Endothelial cell of umbilical vein (primary cell): ENCODE measurements at regions not wholly inside any gene's neighbourhood (a gene's known extent, or its start where the extent isn't known, plus 50 kb on each side); places are given as distances from the start of the nearest gene placed in this dataset.

Experiments used
- BruUV-seq: library from RNA; stranded (reverse); fragments of 400-500 nt; replicated peaks from 2 replicates; lab custom pipeline; 2021; lab: Mats Ljungman, UMichigan
- CTCF ChIA-PET: fragments of 300-600, 350-600 bp; sonication (Branson Sonifier 250); formaldehyde crosslinking; loops from one replicate; lab custom pipeline; 2021; ENCODE audit warnings: antibody characterized with exemption, inconsistent platforms; lab: Charles Lee
- POLR2A ChIA-PET: fragments of 300-600, 350-600 bp; sonication (Branson Sonifier 250); formaldehyde crosslinking; loops from one replicate; lab custom pipeline; 2021; ENCODE audit warnings: antibody characterized with exemption, inconsistent platforms; lab: Charles Lee
- DNase-seq: peaks from one replicate; pipeline ENCODE4 v3.0.0-alpha.2; 2011; ENCODE audit warnings: low read depth, low spot score
- FAIRE-seq: peaks from 2 replicates; lab custom pipeline; 2011; peaks lifted over from hg19 to GRCh38; lab: Jason Lieb, UNC
- H2AFZ ChIP-seq: 2 replicates; pipeline ENCODE4 v1.6.0; 2012; ENCODE audit warnings: low read depth, low read length, control low read depth, inconsistent platforms
- H3K27ac ChIP-seq: 2 replicates; pipeline ENCODE4 v1.5.1; 2011; ENCODE audit warnings: low read depth, mild to moderate bottlenecking, control low read depth, low read length, moderate library complexity; ENCODE audit not compliant: insufficient read depth
- H3K27me3 ChIP-seq, 2 experiments: 2 replicates each; pipeline versions ENCODE4 v1.6.0 to v1.6.1; 2011; ENCODE audit warnings: low read length in 2 of 2, mixed read lengths in 1 of 2; ENCODE audit not compliant: control insufficient read depth in 2 of 2, insufficient read depth in 2 of 2
- H3K36me3 ChIP-seq, 2 experiments: 2 replicates in 1 of 2; 3 replicates in 1 of 2; pipeline ENCODE4 v1.5.1; 2011; ENCODE audit warnings: low read length in 2 of 2, mild to moderate bottlenecking in 1 of 2, moderate library complexity in 1 of 2; ENCODE audit not compliant: control insufficient read depth in 2 of 2, insufficient read depth in 2 of 2; ENCODE audit errors: extremely low read depth in 1 of 2
- H3K4me1 ChIP-seq: 3 replicates; pipeline ENCODE4 v1.5.1; 2011; ENCODE audit warnings: mild to moderate bottlenecking, low read length; ENCODE audit not compliant: control insufficient read depth, insufficient read depth; ENCODE audit errors: extremely low read depth
- H3K4me2 ChIP-seq: 2 replicates; pipeline ENCODE4 v1.6.1; 2011; ENCODE audit warnings: low read length, control low read depth, mixed read lengths; ENCODE audit not compliant: insufficient read depth
- H3K4me3 ChIP-seq, 3 experiments: fragments of 200-600 bp in 1 of 3; sonication (generic), shearing (Covaris generic) in 1 of 3; replicated peaks in 1 of 3; 2 replicates each; pipeline ENCODE4 v1.5.1; 2011 to 2016; ENCODE audit warnings: control low read depth in 3 of 3, low read length in 3 of 3, mild to moderate bottlenecking in 2 of 3, inconsistent platforms in 1 of 3, low read depth in 1 of 3, moderate library complexity in 1 of 3; ENCODE audit not compliant: insufficient read depth in 1 of 3
- H3K79me2 ChIP-seq: 2 replicates; pipeline ENCODE4 v1.6.0; 2012; ENCODE audit warnings: low read length, inconsistent platforms; ENCODE audit not compliant: control insufficient read depth, insufficient read depth
- H3K9ac ChIP-seq: replicated peaks from 2 replicates; pipeline ENCODE3; 2011; ENCODE audit warnings: low read length, control low read depth; ENCODE audit not compliant: insufficient read depth; ENCODE audit errors: extremely low read depth
- H3K9me1 ChIP-seq: replicated peaks from 3 replicates; pipeline ENCODE4 v1.6.0; 2011; ENCODE audit warnings: mild to moderate bottlenecking, low read length; ENCODE audit not compliant: control insufficient read depth, insufficient read depth; ENCODE audit errors: extremely low read depth
- H3K9me3 ChIP-seq: replicated peaks from 2 replicates; pipeline ENCODE4 v1.5.1; 2012; ENCODE audit warnings: low read length, inconsistent platforms; ENCODE audit not compliant: control insufficient read depth, insufficient read depth
- H4K20me1 ChIP-seq: replicated peaks from 2 replicates; pipeline ENCODE3; 2011; ENCODE audit warnings: mild to moderate bottlenecking, low read length; ENCODE audit not compliant: control insufficient read depth, insufficient read depth; ENCODE audit errors: extremely low read depth
- EZH2 ChIP-seq: IDR thresholded peaks from 2 replicates; pipeline ENCODE4 v1.6.1; 2012; ENCODE audit warnings: borderline replicate concordance, low read depth, mild to moderate bottlenecking, moderate library complexity, low read length, inconsistent platforms; ENCODE audit not compliant: severe bottlenecking
- FOS ChIP-seq: IDR thresholded peaks from 2 replicates; pipeline ENCODE4 v1.6.1; 2011; ENCODE audit warnings: mild to moderate bottlenecking, low read length, moderate library complexity, borderline replicate concordance; ENCODE audit not compliant: insufficient read depth
- GATA2 ChIP-seq: IDR thresholded peaks from 2 replicates; pipeline ENCODE4 v1.7.0; 2011; ENCODE audit warnings: low read depth, mild to moderate bottlenecking, moderate library complexity, mixed read lengths, low read length; ENCODE audit not compliant: insufficient read length, insufficient read depth
- JUN ChIP-seq: IDR thresholded peaks from 2 replicates; pipeline ENCODE4 v1.6.1; 2011; ENCODE audit warnings: borderline replicate concordance, low read depth; ENCODE audit not compliant: insufficient read length, insufficient read depth
- MYC ChIP-seq: IDR thresholded peaks from one replicate; pipeline ENCODE4 v1.6.1; 2011; ENCODE audit warnings: mild to moderate bottlenecking, low read depth, low read length
- POLR2A ChIP-seq: IDR thresholded peaks from 2 replicates; pipeline ENCODE4 v1.6.1; 2012; ENCODE audit warnings: low read depth, mild to moderate bottlenecking, control low read depth, low read length
- POLR2AphosphoS5 ChIP-seq: IDR thresholded peaks from 2 replicates; pipeline ENCODE4 v1.6.1; 2012; ENCODE audit warnings: low read depth, mild to moderate bottlenecking, control low read depth, low read length, moderate library complexity; ENCODE audit not compliant: insufficient read depth
- dilution Hi-C: fragments of 300-500 bp; cut with MboI; formaldehyde crosslinking; loops from one replicate; pipeline ENCODE4 v1.15.0; 2019; ENCODE audit warnings: low sequenced_read_pairs; ENCODE audit not compliant: extremely low pct_ligation_motif_present
- intact Hi-C: fragments of 100-400 bp; cut with micrococcal nuclease; formaldehyde crosslinking; loops from one replicate; pipeline ENCODE4 v1.10.0; 2022
- TF ChIP-seq, protein P1 (sequence below): IDR thresholded peaks from 2 replicates; pipeline ENCODE4 v1.6.1; 2011; ENCODE audit not compliant: insufficient read depth, insufficient read length
- TF ChIP-seq, protein P2 (sequence below), 2 donors: IDR thresholded peaks; 1 replicate in 1 of 2; 2 replicates in 1 of 2; pipeline ENCODE4 v1.5.1; 2011; ENCODE audit warnings: low read length in 2 of 2, mild to moderate bottlenecking in 2 of 2, moderate library complexity in 2 of 2, control low read depth in 1 of 2, inconsistent platforms in 1 of 2, low read depth in 1 of 2; ENCODE audit not compliant: insufficient read depth in 1 of 2; ENCODE audit errors: extremely low read depth in 1 of 2

DNA sequence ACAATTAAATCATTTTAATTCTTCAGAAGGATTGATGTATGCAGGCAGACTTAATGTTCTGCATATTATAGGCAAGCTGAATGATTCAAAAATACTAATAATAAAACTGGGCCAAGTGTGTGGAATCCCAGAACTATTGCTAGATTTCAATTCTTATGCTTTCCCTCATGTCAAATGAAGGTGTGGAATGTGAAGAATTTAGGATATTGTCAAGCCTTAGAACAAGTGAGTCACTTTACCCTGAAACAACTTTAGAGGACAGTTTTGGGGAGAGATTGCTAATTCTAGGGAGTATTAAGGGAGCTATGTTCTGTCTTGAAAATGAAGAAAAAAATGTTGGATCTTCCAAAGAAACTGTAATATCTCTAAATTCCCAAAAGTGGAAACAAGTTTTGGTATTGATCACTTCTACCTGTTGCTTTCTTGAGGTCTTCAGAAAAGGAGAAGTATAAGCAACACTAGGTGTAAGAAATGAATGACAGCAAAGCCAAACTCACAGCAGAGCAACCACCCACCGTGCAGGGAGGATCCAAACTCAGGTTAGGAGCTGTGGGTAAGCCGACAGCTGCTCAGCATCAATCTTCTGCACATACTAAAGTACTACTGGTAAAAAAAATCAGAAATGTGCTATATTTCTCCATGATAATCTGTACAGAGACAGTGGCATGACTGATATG lies 818.1 kb downstream of the SLC4A3 start:
- Histone ChIP-seq H3K9me3 (peaks cover under 1% of the 10 kb centered on the region), H3K27me3 (no peaks in the 10 kb centered on the region), H4K20me1 (no peaks in the 10 kb centered on the region), H3K27ac (no peak overlapping the region), H3K79me2 (no peaks in the 10 kb centered on the region), H3K4me2 (no peak overlapping the region), H3K4me1 (no peaks in the 10 kb centered on the region), H2AFZ (no peak overlapping the region), H3K36me3 (no peaks in the 10 kb centered on the region), H3K9ac (no peak overlapping the region), H3K9me1 (no peaks in the 10 kb centered on the region), H3K4me3 (no peak overlapping the region)
- intact Hi-C loops = no loop called here
- BruUV-seq = no TSS peak
- FAIRE-seq = no peak
- ChIA-PET CTCF (no interaction called here), POLR2A (no interaction called here)
- TF ChIP-seq, protein P1, sequence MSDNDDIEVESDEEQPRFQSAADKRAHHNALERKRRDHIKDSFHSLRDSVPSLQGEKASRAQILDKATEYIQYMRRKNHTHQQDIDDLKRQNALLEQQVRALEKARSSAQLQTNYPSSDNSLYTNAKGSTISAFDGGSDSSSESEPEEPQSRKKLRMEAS = no peak
- TF ChIP-seq GATA2 (no peak), MYC (no peak), POLR2AphosphoS5 (no peak), EZH2 (no peak), POLR2A (no peak), JUN (no peak), FOS (no peak)
- TF ChIP-seq, protein P2, sequence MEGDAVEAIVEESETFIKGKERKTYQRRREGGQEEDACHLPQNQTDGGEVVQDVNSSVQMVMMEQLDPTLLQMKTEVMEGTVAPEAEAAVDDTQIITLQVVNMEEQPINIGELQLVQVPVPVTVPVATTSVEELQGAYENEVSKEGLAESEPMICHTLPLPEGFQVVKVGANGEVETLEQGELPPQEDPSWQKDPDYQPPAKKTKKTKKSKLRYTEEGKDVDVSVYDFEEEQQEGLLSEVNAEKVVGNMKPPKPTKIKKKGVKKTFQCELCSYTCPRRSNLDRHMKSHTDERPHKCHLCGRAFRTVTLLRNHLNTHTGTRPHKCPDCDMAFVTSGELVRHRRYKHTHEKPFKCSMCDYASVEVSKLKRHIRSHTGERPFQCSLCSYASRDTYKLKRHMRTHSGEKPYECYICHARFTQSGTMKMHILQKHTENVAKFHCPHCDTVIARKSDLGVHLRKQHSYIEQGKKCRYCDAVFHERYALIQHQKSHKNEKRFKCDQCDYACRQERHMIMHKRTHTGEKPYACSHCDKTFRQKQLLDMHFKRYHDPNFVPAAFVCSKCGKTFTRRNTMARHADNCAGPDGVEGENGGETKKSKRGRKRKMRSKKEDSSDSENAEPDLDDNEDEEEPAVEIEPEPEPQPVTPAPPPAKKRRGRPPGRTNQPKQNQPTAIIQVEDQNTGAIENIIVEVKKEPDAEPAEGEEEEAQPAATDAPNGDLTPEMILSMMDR (IDR thresholded peaks at IDR 0.05; ENCODE audit: extremely low read depth in 1 of 2, insufficient read depth in 1 of 2, low read depth in 1 of 2, low read length in 2 of 2) = no peak
- dilution Hi-C loops = no loop called here
- no peak for DNase-seq
